A549 (cell line): ENCODE measurements at regions not wholly inside any gene's neighbourhood (a gene's known extent, or its start where the extent isn't known, plus 50 kb on each side); places are given as distances from the start of the nearest gene placed in this dataset.

ENCODE experiments used
- ATAC-seq, 2 experiments: fragments of 200-7000 bp in 1 of 2; fragments of >200 bp in 1 of 2; cut with Nextera tagmentation in 1 of 2; cut with Tn5 transposase in 1 of 2; 3 replicates each; pipeline versions ENCODE4 v1.8.0 to v1.9.1; 2018 to 2020; ENCODE audit warnings: mild to moderate bottlenecking in 1 of 2, moderate library complexity in 1 of 2
- CTCF ChIA-PET: fragments of 300-600 bp; sonication (Branson Sonifier 250); formaldehyde crosslinking; extraction: SDS; loops from one replicate; lab custom pipeline; 2021; ENCODE audit warnings: antibody characterized with exemption, inconsistent platforms; lab: Yijun Ruan, JAX
- POLR2A ChIA-PET: fragments of 350-600 bp; formaldehyde crosslinking; extraction: SDS; loops from one replicate; lab custom pipeline; 2021; ENCODE audit warnings: antibody characterized with exemption, inconsistent platforms; lab: Yijun Ruan, JAX
- DNase-seq, 2 experiments: peaks; one replicate each; pipeline versions ENCODE4 v3.0.0 to v3.0.0-alpha.2; 2011 to 2016; ENCODE audit warnings: low read depth in 1 of 2, low spot score in 1 of 2
- FAIRE-seq: peaks from 2 replicates; lab custom pipeline; 2011; peaks lifted over from hg19 to GRCh38; lab: Jason Lieb, UNC
- H3K27ac ChIP-seq, 2 experiments: fragments of >200 bp; sonication (Bioruptor Twin); formaldehyde crosslinking; 3 replicates each; pipeline ENCODE4 v1.5.1; 2016 to 2017
- H3K4me1 ChIP-seq: fragments of >200 bp; sonication (Bioruptor Twin); formaldehyde crosslinking; 3 replicates; pipeline ENCODE4 v1.6.1; 2016
- H3K4me2 ChIP-seq: fragments of >200 bp; sonication (Bioruptor Twin); formaldehyde crosslinking; 3 replicates; pipeline ENCODE4 v1.6.1; 2016
- H3K4me3 ChIP-seq: fragments of >200 bp; sonication (Bioruptor Twin); formaldehyde crosslinking; 3 replicates; pipeline ENCODE4 v1.5.1; 2016
- H3K9me3 ChIP-seq: fragments of >200 bp; sonication (Bioruptor Twin); formaldehyde crosslinking; 3 replicates; pipeline ENCODE4 v1.6.1; 2016
- ATOH8 ChIP-seq: fragments of 250-450 bp; sonication (Bioruptor Pico); IDR thresholded peaks from 2 replicates; pipeline ENCODE4 v1.5.0; 2020; ENCODE audit warnings: low read depth, mild to moderate bottlenecking, moderate library complexity
- CHD2 ChIP-seq: fragments of 150-350 bp; IDR thresholded peaks from 2 replicates; pipeline ENCODE4 v1.6.1; 2014; ENCODE audit warnings: low read length; ENCODE audit not compliant: partially characterized antibody
- CHD4 ChIP-seq: fragments of 200-600 bp; sonication (generic); IDR thresholded peaks from 2 replicates; pipeline ENCODE4 v1.6.1; 2016; ENCODE audit warnings: antibody characterized with exemption, mild to moderate bottlenecking, borderline replicate concordance
- ELK1 ChIP-seq: fragments of 150-350 bp; IDR thresholded peaks from 2 replicates; pipeline ENCODE4 v1.6.1; 2014; ENCODE audit warnings: low read depth, mild to moderate bottlenecking, low read length
- HEYL ChIP-seq: fragments of 250-450 bp; sonication (Bioruptor Pico); IDR thresholded peaks from 2 replicates; pipeline ENCODE4 v1.8.0; 2021; ENCODE audit warnings: mild to moderate bottlenecking, moderate library complexity
- HOXA7 ChIP-seq: fragments of 250-450 bp; sonication (Bioruptor Pico); IDR thresholded peaks from 2 replicates; pipeline ENCODE4 v1.5.0; 2020; ENCODE audit warnings: mild to moderate bottlenecking, moderate library complexity
- HOXB13 ChIP-seq: fragments of 250-450 bp; sonication (Bioruptor Pico); IDR thresholded peaks from 2 replicates; pipeline ENCODE4 v1.5.0; 2020; ENCODE audit warnings: low read depth, mild to moderate bottlenecking, moderate library complexity
- HOXB5 ChIP-seq: fragments of 250-450 bp; sonication (Bioruptor Pico); IDR thresholded peaks from 2 replicates; pipeline ENCODE4 v1.5.0; 2020; ENCODE audit warnings: mild to moderate bottlenecking, moderate library complexity
- JUNB ChIP-seq: fragments of >200 bp; sonication (Bioruptor Twin); formaldehyde crosslinking; IDR thresholded peaks from 2 replicates; pipeline ENCODE4 v1.6.1; 2016
- MAFK ChIP-seq: fragments of 450-650 bp; IDR thresholded peaks from 2 replicates; pipeline ENCODE4 v1.6.1; 2014; ENCODE audit not compliant: partially characterized antibody
- NPAS2 ChIP-seq: fragments of 250-450 bp; sonication (Bioruptor Pico); IDR thresholded peaks from 2 replicates; pipeline ENCODE4 v1.8.0; 2022; ENCODE audit warnings: mild to moderate bottlenecking, moderate library complexity, borderline replicate concordance
- NR3C1 ChIP-seq: fragments of >200 bp; sonication (Bioruptor Twin); formaldehyde crosslinking; IDR thresholded peaks from 3 replicates; pipeline ENCODE4 v1.6.1; 2017
- PBX3 ChIP-seq: IDR thresholded peaks from 2 replicates; pipeline ENCODE4 v1.6.1; 2012
- RARB ChIP-seq: fragments of 250-450 bp; sonication (Bioruptor Pico); IDR thresholded peaks from 2 replicates; pipeline ENCODE4 v1.8.0; 2021; ENCODE audit warnings: mild to moderate bottlenecking, moderate library complexity
- RCOR1 ChIP-seq: fragments of 150-350 bp; IDR thresholded peaks from 2 replicates; pipeline ENCODE4 v1.6.1; 2014; ENCODE audit warnings: antibody characterized with exemption, low read length, low read depth
- REST ChIP-seq: fragments of 200-600 bp; sonication (generic); IDR thresholded peaks from 2 replicates; pipeline ENCODE4 v1.6.1; 2016; ENCODE audit warnings: antibody characterized with exemption, mild to moderate bottlenecking, moderate library complexity
- RNF2 ChIP-seq: fragments of 200-600 bp; sonication (generic); IDR thresholded peaks from 2 replicates; pipeline ENCODE4 v1.6.1; 2016; ENCODE audit warnings: low read depth, mild to moderate bottlenecking, antibody characterized with exemption, moderate library complexity, borderline replicate concordance
- SMC3 ChIP-seq: fragments of >200 bp; sonication (Bioruptor Twin); formaldehyde crosslinking; IDR thresholded peaks from 3 replicates; pipeline ENCODE4 v1.6.1; 2018; ENCODE audit warnings: inconsistent platforms
- TP53 ChIP-seq: fragments of 250-450 bp; sonication (Bioruptor Pico); IDR thresholded peaks from 2 replicates; pipeline ENCODE4 v1.5.0; 2021; ENCODE audit warnings: mild to moderate bottlenecking, moderate library complexity
- USF2 ChIP-seq: fragments of 450-650 bp; IDR thresholded peaks from 2 replicates; pipeline ENCODE4 v1.6.1; 2014; ENCODE audit warnings: antibody characterized with exemption
- ZC3H11A ChIP-seq: fragments of 450-650 bp; IDR thresholded peaks from 2 replicates; pipeline ENCODE4 v1.6.1; 2014; ENCODE audit warnings: antibody characterized with exemption, mild to moderate bottlenecking
- ZFP36 ChIP-seq: fragments of 450-650 bp; IDR thresholded peaks from 2 replicates; pipeline ENCODE4 v1.6.1; 2014; ENCODE audit warnings: borderline replicate concordance; ENCODE audit not compliant: partially characterized antibody
- ZNF302 ChIP-seq: fragments of 250-450 bp; sonication (Bioruptor Pico); IDR thresholded peaks from 2 replicates; pipeline ENCODE4 v1.9.0; 2021; ENCODE audit warnings: inconsistent platforms, mild to moderate bottlenecking, moderate library complexity
- ZSCAN20 ChIP-seq: fragments of 250-450 bp; sonication (Bioruptor Pico); IDR thresholded peaks from 2 replicates; pipeline ENCODE4 v1.8.0; 2022; ENCODE audit warnings: mild to moderate bottlenecking, moderate library complexity
- WGBS: methylation state at CpG from one replicate; pipeline ENCODE4 v1.1.6; 2017; ENCODE audit errors: missing lambda C conversion rate; 5-methylcytosine and 5-hydroxymethylcytosine counted together

- TF ChIP-seq REST (no peak), PBX3 (no peak)
Observed at GRCh38 chr5:98500811-98501210, 272.7 kb upstream of the RGMB start (continued).

GRCh38 chr5:98503616-98504015 is 269.8 kb upstream of the RGMB start:
- no peaks in the 10 kb centered on the region for H3K4me1 ChIP-seq
- H3K4me3 ChIP-seq = no peak overlapping the region
- ATAC-seq (no peak), FAIRE-seq (no peak), DNase-seq (no peak)
- H3K27ac ChIP-seq = no peak overlapping the region
- CTCF ChIA-PET = no interaction called here
- WGBS = 24% methylated on average over 2 of the region's 2 CpGs
- TF ChIP-seq ZSCAN20 (no peak), NR3C1 (no peak), CHD2 (no peak), TP53 (CRISPR knock-in tag) (no peak), HOXA7 (CRISPR knock-in tag) (no peak), ELK1 (no peak), NPAS2 (CRISPR knock-in tag) (no peak), ZC3H11A (no peak), MAFK (no peak), RARB (CRISPR knock-in tag) (no peak), HOXB5 (CRISPR knock-in tag) (no peak), CHD4 (no peak)
- POLR2A ChIA-PET = no interaction called here
- H3K9me3 ChIP-seq = no peaks in the 10 kb centered on the region
- H3K4me2 ChIP-seq = no peak overlapping the region

- Histone ChIP-seq H3K9me3 (no peaks in the 10 kb centered on the region), H3K27ac (no peak overlapping the region), H3K4me2 (no peak overlapping the region), H3K4me3 (no peak overlapping the region), H3K4me1 (no peaks in the 10 kb centered on the region)
- FAIRE-seq = no peak
- no peak for DNase-seq
- ChIA-PET POLR2A (no interaction called here), CTCF (no interaction called here)
- no peak for ATAC-seq
- 32% methylated on average over 2 of the region's 2 CpGs for WGBS
- TF ChIP-seq ZFP36 (no peak), USF2 (no peak), RNF2 (no peak), HOXB13 (CRISPR knock-in tag) (no peak), ATOH8 (CRISPR knock-in tag) (no peak), ELK1 (no peak), HEYL (CRISPR knock-in tag) (no peak), REST (no peak), JUNB (no peak), ZNF302 (CRISPR knock-in tag) (no peak), SMC3 (no peak), RCOR1 (no peak), TP53 (CRISPR knock-in tag) (no peak)
Observed at GRCh38 chr5:98504505-98504904, 269.0 kb upstream of the RGMB start.
